GM06990 (cell line): ENCODE measurements at regions not wholly inside any gene's neighbourhood (a gene's known extent, or its start where the extent isn't known, plus 50 kb on each side); places are given as distances from the start of the nearest gene placed in this dataset.

Experiments
- DNase-seq: peaks from one replicate; pipeline ENCODE4 v3.0.0-alpha.2; 2011; ENCODE audit not compliant: insufficient read length; ENCODE audit errors: extremely low read depth
- H3K27me3 ChIP-seq: replicated peaks from 2 replicates; pipeline ENCODE4 v1.6.0; 2011; ENCODE audit warnings: low read length; ENCODE audit not compliant: control insufficient read depth, insufficient read depth
- H3K36me3 ChIP-seq: 2 replicates; pipeline ENCODE4 v1.5.1; 2011; ENCODE audit warnings: low read length; ENCODE audit not compliant: control insufficient read depth, insufficient read depth
- H3K4me3 ChIP-seq: replicated peaks from 2 replicates; pipeline ENCODE4 v1.5.1; 2011; ENCODE audit warnings: low read depth, mild to moderate bottlenecking, control low read depth, low read length
- CTCF ChIP-seq: IDR thresholded peaks from 2 replicates; pipeline ENCODE4 v1.5.1; 2011; ENCODE audit warnings: low read length, control low read depth, mild to moderate bottlenecking, inconsistent platforms; ENCODE audit not compliant: insufficient read depth, poor library complexity, severe bottlenecking

- Histone ChIP-seq H3K4me3 (no peak overlapping the region), H3K27me3 (no peaks in the 10 kb centered on the region), H3K36me3 (no peaks in the 10 kb centered on the region)
- DNase-seq: no peak
- TF ChIP-seq CTCF: no peak
These were observed 1095.9 kb downstream of the EFNA5 start for GRCh38 chr5:106574820-106575219.

GRCh38 chr5:106566031-106566430, 1104.7 kb downstream of the EFNA5 start:
- Histone ChIP-seq H3K4me3 (no peak overlapping the region), H3K36me3 (no peaks in the 10 kb centered on the region), H3K27me3 (no peaks in the 10 kb centered on the region)
- DNase-seq: no peak
- TF ChIP-seq CTCF: no peak

- no peak for DNase-seq
- H3K4me3 ChIP-seq: no peak overlapping the region
- no peaks in the 10 kb centered on the region for H3K27me3 ChIP-seq
- H3K36me3 ChIP-seq: no peaks in the 10 kb centered on the region
- no peak for TF ChIP-seq CTCF
These were observed 1125.4 kb downstream of the EFNA5 start for GRCh38 chr5:106545325-106545724.

GRCh38 chr5:106543330-106543729, 1127.4 kb downstream of the EFNA5 start:
- Histone ChIP-seq H3K27me3 (no peaks in the 10 kb centered on the region), H3K36me3 (no peaks in the 10 kb centered on the region), H3K4me3 (no peak overlapping the region)
- TF ChIP-seq CTCF: no peak
- no peak for DNase-seq

GRCh38 chr5:106530150-106530549, 1140.6 kb downstream of the EFNA5 start:
- H3K27me3 ChIP-seq: no peaks in the 10 kb centered on the region
- H3K4me3 ChIP-seq: no peak overlapping the region
- TF ChIP-seq CTCF: no peak
- DNase-seq: no peak
- H3K36me3 ChIP-seq: no peaks in the 10 kb centered on the region

GRCh38 chr5:106525438-106525837, 1145.3 kb downstream of the EFNA5 start:
- Histone ChIP-seq H3K36me3 (no peaks in the 10 kb centered on the region), H3K4me3 (no peak overlapping the region), H3K27me3 (no peaks in the 10 kb centered on the region)
- no peak for TF ChIP-seq CTCF
- DNase-seq: no peak
